Neural cell (in vitro differentiated cells): ENCODE measurements at regions not wholly inside any gene's neighbourhood (a gene's known extent, or its start where the extent isn't known, plus 50 kb on each side); places are given as distances from the start of the nearest gene placed in this dataset.

ENCODE experiments used
- CTCF ChIP-seq: fragments of 450-650 bp; IDR thresholded peaks from 2 replicates; pipeline ENCODE4 v1.5.1; 2014; ENCODE audit warnings: antibody characterized with exemption, mild to moderate bottlenecking, moderate library complexity; ENCODE audit not compliant: poor library complexity, severe bottlenecking
- EP300 ChIP-seq: fragments of 450-650 bp; conservative IDR thresholded peaks from 2 replicates; pipeline ENCODE4 v1.6.1; 2014; ENCODE audit warnings: antibody characterized with exemption, mild to moderate bottlenecking, moderate library complexity; ENCODE audit not compliant: poor library complexity, severe bottlenecking
- EZH2 ChIP-seq: fragments of 200-600, 300-800 bp; shearing (Covaris generic), sonication (generic); IDR thresholded peaks from 2 replicates; pipeline ENCODE4 v1.6.1; 2014; ENCODE audit warnings: antibody characterized with exemption, low read length, borderline replicate concordance, mild to moderate bottlenecking; ENCODE audit not compliant: insufficient read depth, poor library complexity, severe bottlenecking
- POLR2AphosphoS5 ChIP-seq: IDR thresholded peaks from 2 replicates; pipeline ENCODE4 v1.6.1; 2012
- SMC3 ChIP-seq: fragments of 450-650 bp; conservative IDR thresholded peaks from 2 replicates; pipeline ENCODE4 v1.6.1; 2014; ENCODE audit warnings: antibody characterized with exemption, mild to moderate bottlenecking, moderate library complexity; ENCODE audit not compliant: poor library complexity
- TAF1 ChIP-seq: IDR thresholded peaks from 2 replicates; pipeline ENCODE4 v1.6.1; 2012; ENCODE audit warnings: low read depth

- TF ChIP-seq CTCF = no peak
- no peak for TF ChIP-seq EZH2
- TF ChIP-seq POLR2AphosphoS5 = no peak
- TF ChIP-seq SMC3 = no peak
- TF ChIP-seq EP300 = no peak
- TF ChIP-seq TAF1 = no peak
Observed at GRCh38 chr6:166795879-166796278, 160.5 kb downstream of the RNASET2 start.
